H1 (cell line): ENCODE measurements at regions not wholly inside any gene's neighbourhood (a gene's known extent, or its start where the extent isn't known, plus 50 kb on each side); places are given as distances from the start of the nearest gene placed in this dataset.

Experiments
- CEBPB ChIP-seq: IDR thresholded peaks from 2 replicates; pipeline ENCODE4 v1.6.1; 2012; ENCODE audit warnings: low read depth, low read length
- EP300 ChIP-seq, 2 experiments: IDR thresholded peaks; 1 replicate in 1 of 2; 2 replicates in 1 of 2; pipeline ENCODE4 v1.6.1; 2011 to 2012; ENCODE audit warnings: low read depth in 2 of 2, low read length in 2 of 2, mild to moderate bottlenecking in 2 of 2, borderline replicate concordance in 1 of 2, inconsistent platforms in 1 of 2, moderate library complexity in 1 of 2
- KDM1A ChIP-seq: fragments of 200-600, 300-600 bp; sonication (generic); IDR thresholded peaks from 2 replicates; pipeline ENCODE4 v1.7.1; 2016; ENCODE audit warnings: mild to moderate bottlenecking, low read length, borderline replicate concordance
- POLR2A ChIP-seq, 2 experiments: IDR thresholded peaks; 1 replicate in 1 of 2; 2 replicates in 1 of 2; pipeline ENCODE4 v1.6.1; 2011; ENCODE audit warnings: low read depth in 2 of 2, low read length in 2 of 2, mild to moderate bottlenecking in 2 of 2; ENCODE audit errors: control extremely low read depth in 1 of 2
- RFX5 ChIP-seq: IDR thresholded peaks from 2 replicates; pipeline ENCODE4 v1.6.1; 2011; ENCODE audit warnings: low read depth, low read length, improper control_type of control experiment, borderline replicate concordance

GRCh38 chr11:90738799-90739198 lies 516.0 kb upstream of the CHORDC1 start:
- no peak for TF ChIP-seq EP300 (IDR thresholded peaks at IDR 0.05; ENCODE audit: borderline replicate concordance in 1 of 2, low read depth in 2 of 2, low read length in 2 of 2)
- no peak for TF ChIP-seq KDM1A
- no peak for TF ChIP-seq CEBPB
- no peak for TF ChIP-seq RFX5
- no peak for TF ChIP-seq POLR2A (IDR thresholded peaks at IDR 0.05; ENCODE audit: control extremely low read depth in 1 of 2, low read depth in 2 of 2, low read length in 2 of 2)
